ENCODE measurements at regions not wholly inside any gene's neighbourhood (a gene's known extent, or its start where the extent isn't known, plus 50 kb on each side); places are given as distances from the start of the nearest gene placed in this dataset.

DNA sequence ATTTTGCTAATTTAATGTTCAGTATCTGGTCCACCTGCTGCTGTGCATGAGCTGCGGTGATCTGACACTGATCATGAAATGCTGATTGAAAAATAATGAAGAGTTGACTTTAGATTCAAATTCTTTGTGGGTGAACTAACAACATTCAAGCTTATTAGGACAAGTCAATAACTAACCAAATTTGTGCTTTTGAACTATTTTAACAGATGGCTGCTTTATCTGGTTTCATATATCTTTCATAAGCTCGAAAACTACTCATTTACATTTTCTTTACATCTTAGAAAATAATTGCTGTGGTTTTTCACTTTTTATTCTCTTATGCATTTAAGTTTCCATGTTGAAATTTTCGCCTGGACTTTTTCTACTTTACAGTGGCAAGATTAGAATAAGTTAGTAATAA is 274.8 kb upstream of the CCNG1 start:
- no peak overlapping the region for H2BK20ac ChIP-seq (ENCODE audit: low read depth, low read length, poor library complexity, severe bottlenecking)
- H2BK120ac ChIP-seq (ENCODE audit: low read depth, low read length, poor library complexity, severe bottlenecking) = no peak overlapping the region
- no peak overlapping the region for H4K8ac ChIP-seq (replicated peaks; ENCODE audit: insufficient read length, low read depth, low read length)
- Mint-ChIP-seq H3K4me1 (no peaks in the 10 kb centered on the region), H3K9me3 (peaks cover 0 to 2% of the 10 kb centered on the region in 2 experiments; a peak in 2 of 5 replicates), H3K4me3 (no peak overlapping the region), H3K27ac (no peak overlapping the region), H3K36me3 (ENCODE audit: insufficient read depth in 1 of 3, low read depth in 3 of 3) (no peaks in the 10 kb centered on the region; a peak in 1 of 7 replicates), H3K27me3 (ENCODE audit: low read depth) (no peaks in the 10 kb centered on the region)
- H2BK5ac ChIP-seq (ENCODE audit: insufficient read length, low read length) = no peak overlapping the region
- H3K4me1 ChIP-seq (ENCODE audit: insufficient read depth, low read length) = no peaks in the 10 kb centered on the region
- no peak overlapping the region for H3K23ac ChIP-seq (ENCODE audit: insufficient read length, low read depth, low read length)
- H3K18ac ChIP-seq (ENCODE audit: insufficient read length, low read depth, low read length) = no peak overlapping the region
- no peak overlapping the region for H3K9ac ChIP-seq (ENCODE audit: extremely low read depth, insufficient read length, low read length)
- no peaks in the 10 kb centered on the region for H3K79me1 ChIP-seq (ENCODE audit: insufficient read depth, low read depth, low read length, poor library complexity, severe bottlenecking)
- H3K4me2 ChIP-seq (ENCODE audit: insufficient read depth, insufficient read length, low read length) = no peak overlapping the region
- no peaks in the 10 kb centered on the region for H3K79me2 ChIP-seq (ENCODE audit: insufficient read depth, low read length)
- no peak overlapping the region for H2BK15ac ChIP-seq (ENCODE audit: low read depth, low read length)
- no peaks in the 10 kb centered on the region for H3K9me3 ChIP-seq (ENCODE audit: control insufficient read depth, low read depth, low read length)
- H3K27ac ChIP-seq (ENCODE audit: insufficient read length, low read depth, low read length) = no peak overlapping the region
- no peaks in the 10 kb centered on the region for H3K23me2 ChIP-seq (ENCODE audit: insufficient read length, low read depth, low read length, poor library complexity, severe bottlenecking)
- H4K20me1 ChIP-seq (ENCODE audit: control insufficient read depth, insufficient read depth, insufficient read length) = no peaks in the 10 kb centered on the region
- no peak overlapping the region for H3K56ac ChIP-seq (ENCODE audit: insufficient read length, low read depth, low read length)
- no peak overlapping the region for H2BK12ac ChIP-seq (ENCODE audit: insufficient read length, low read depth, low read length)
- no peak overlapping the region for H4K91ac ChIP-seq (ENCODE audit: insufficient read length, low read depth, low read length)
- H3K14ac ChIP-seq (ENCODE audit: insufficient read depth, low read length) = no peak overlapping the region
- no peak for DNase-seq
- H4K5ac ChIP-seq (ENCODE audit: insufficient read length, low read depth, low read length) = no peak overlapping the region
- no peaks in the 10 kb centered on the region for H3K27me3 ChIP-seq (ENCODE audit: insufficient read depth, low read length)
- no peak overlapping the region for H3T11ph ChIP-seq (ENCODE audit: low read length)
- H3K4ac ChIP-seq (ENCODE audit: low read depth, low read length) = no peak overlapping the region
- H2AFZ ChIP-seq (ENCODE audit: low read length) = no peak overlapping the region
- no peak for TF ChIP-seq CTCF (conservative IDR thresholded peaks at IDR 0.05)
- WGBS (ENCODE audit: extremely low coverage, insufficient read length, low lambda C conversion rate) = no CpG with 5 or more reads among the region's 3 CpGs
- H2AK5ac ChIP-seq (ENCODE audit: insufficient read length, low read length) = no peak overlapping the region
